Uterus (tissue), 2 donors: ENCODE measurements at regions not wholly inside any gene's neighbourhood (a gene's known extent, or its start where the extent isn't known, plus 50 kb on each side); places are given as distances from the start of the nearest gene placed in this dataset.

ENCODE experiments used
- CTCF ChIP-seq, 4 experiments: fragments of 200-600 bp in 2 of 4; fragments of 450-650 bp in 2 of 4; sonication (generic) in 2 of 4; IDR thresholded peaks; one replicate each; pipeline ENCODE4 v1.5.1; 2016 to 2019; ENCODE audit warnings: antibody characterized with exemption in 4 of 4, mild to moderate bottlenecking in 2 of 4, moderate library complexity in 1 of 4
- POLR2A ChIP-seq, 2 donors: fragments of 450-650 bp; IDR thresholded peaks; one replicate each; pipeline ENCODE4 v1.6.1; 2016; ENCODE audit warnings: antibody characterized with exemption in 2 of 2, mild to moderate bottlenecking in 1 of 2, moderate library complexity in 1 of 2

DNA sequence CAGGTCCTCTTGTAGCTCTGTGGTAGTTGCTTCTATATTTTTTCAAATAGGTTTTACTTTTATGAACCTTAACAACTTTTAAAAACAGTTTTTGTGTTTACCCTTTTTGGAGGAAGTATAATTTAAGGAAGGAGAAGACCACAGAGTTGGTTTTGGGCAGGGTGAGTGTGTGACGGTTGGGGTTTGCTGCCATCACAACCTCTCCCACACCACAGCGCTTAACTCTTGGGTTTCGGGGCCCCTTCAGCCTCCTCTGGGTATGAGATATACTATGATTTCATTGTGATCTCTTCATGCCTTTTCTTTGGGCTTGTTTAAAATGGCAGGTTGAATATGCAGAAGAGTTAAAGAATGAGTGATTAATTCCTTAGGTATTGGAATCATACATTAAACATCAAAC lies 228.7 kb upstream of the CRY1 start:
- TF ChIP-seq CTCF (IDR thresholded peaks at IDR 0.05) (no peak), POLR2A (IDR thresholded peaks at IDR 0.05) (no peak)
